HG03342 (cell line): ENCODE measurements at regions not wholly inside any gene's neighbourhood (a gene's known extent, or its start where the extent isn't known, plus 50 kb on each side); places are given as distances from the start of the nearest gene placed in this dataset.
"Not testable (repeated sequence)": the region's sequence is repeated elsewhere in the genome, so short reads cannot be mapped to it uniquely, and the experiment has no call there.

Experiments used
- ATAC-seq: cut with Tn5 transposase; IDR thresholded peaks from one replicate; pipeline ENCODE4 v1.9.1; 2021; ENCODE audit warnings: mild to moderate bottlenecking, moderate library complexity; ENCODE audit not compliant: unreplicated experiment

DNA sequence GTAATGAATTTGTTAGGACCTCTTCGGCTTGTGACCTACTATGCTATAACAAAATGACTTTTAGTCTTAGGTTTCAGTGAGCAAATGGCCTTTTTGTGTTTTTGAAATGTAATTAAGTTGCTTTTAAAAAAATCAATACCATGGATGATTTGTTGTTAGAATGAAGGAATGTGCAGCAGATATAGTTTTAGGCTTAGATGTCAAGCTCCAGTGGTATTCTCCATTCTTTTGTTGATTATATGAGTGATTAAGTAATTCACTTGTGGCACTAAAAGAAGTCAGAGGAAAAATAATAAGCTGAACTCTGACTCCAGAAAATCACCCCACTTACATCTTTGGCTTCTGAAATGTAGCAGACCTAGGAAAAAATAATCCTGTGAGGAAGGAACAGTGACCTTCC lies 474.1 kb upstream of the MIS18BP1 start:
- no peak for ATAC-seq

DNA sequence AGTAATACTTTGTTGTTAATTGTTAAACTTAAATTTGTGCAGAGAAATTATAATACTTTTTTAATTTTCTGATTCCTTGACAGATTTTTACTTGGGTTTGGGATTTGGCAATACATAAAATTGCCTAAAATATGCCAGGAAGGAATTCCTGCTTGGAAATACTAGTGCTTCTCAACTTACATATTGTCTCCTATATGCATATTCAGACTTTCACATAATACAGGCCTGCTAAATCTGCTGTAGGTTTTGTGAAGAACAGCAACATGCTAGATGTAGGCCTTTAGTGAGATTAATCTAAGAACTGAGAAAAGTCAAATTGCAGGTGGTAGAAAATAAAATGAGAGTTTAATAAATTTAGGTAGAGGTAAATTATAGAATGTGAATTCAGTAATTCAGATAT lies 468.5 kb upstream of the MIS18BP1 start:
- no peak for ATAC-seq

DNA sequence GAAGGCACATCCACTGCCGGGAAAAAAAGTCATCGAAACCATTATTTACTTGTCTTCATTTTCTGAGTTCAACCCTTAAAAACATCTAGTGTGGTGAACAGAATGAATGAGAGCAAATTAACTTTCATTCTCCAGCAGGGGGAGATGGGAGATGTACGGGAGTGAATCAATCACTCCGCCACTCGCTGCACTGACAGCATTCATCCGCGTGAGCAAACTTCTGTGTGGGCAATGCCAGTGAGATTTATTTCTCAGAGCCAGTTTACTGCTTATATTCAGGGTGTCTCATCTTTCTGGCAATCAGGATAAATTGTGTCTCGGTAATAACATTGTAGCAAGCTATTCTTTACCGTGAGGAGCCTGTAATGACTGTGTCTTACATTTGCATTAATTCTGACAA lies 463.6 kb upstream of the MIS18BP1 start:
- no peak for ATAC-seq

DNA sequence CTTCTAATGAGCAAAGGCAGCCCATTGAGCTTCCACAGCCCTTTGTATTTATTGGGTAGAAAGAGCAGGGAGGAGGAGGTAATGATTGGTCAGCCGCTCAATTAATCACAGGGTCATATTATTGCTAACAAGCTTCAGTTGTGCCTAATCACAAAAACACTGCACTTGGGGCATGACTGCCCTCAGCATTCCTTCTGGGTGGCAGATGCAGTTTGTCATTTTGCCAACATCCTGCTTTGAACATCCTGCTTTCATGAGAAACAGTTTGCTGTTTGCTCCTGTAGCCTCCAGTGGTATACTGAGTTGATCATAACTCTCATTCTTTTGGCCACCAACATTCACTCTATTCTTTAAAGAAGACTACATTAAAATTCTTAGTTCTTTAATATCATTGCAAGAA lies 462.9 kb upstream of the MIS18BP1 start:
- ATAC-seq, result no peak

DNA sequence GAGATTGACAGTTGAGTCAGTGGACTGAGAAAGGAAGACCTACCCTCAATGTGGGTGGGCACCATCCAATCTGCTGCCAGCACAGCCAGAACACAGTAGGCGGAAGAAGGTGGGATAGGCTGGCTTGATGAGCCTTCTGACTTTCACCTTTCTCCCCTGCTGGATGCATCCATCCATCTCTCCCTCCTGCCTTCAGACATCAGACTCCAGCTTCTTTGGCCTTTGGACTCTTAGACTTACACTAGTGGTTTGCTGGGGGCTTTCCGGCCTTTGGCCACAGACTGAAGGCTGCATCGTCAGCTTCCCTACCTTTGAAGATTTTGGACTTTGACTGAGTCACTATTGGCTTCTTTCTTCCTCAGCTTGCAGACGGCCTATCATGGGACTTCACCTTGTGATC lies 456.5 kb upstream of the MIS18BP1 start:
- ATAC-seq, result no peak

DNA sequence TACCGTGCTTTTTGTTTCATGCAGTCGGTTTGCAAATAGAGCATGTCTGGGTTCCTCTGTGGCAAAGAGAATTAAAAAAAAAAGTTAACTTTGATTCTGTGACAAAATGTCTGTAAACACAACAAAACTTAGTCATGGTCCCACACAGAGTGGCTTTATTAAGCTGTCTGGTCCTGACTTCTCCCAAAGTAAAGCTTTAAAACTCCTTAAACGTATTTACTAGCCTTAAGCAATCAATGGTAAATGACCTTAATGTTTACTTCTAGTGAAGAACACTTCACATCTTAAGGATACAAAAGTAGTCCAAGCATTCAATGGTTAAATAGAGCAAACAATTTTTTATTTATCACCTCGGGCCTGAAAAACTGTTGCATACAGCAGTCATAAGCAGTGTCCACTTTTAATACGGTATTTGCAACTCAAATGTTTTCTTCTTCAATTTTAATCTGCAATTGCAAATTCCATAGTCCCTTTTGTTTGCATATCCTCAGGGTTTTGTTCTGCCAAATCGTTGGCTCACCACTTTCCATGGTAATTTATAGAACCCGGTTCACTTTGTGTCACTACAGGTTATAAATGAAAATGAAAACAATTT lies 453.0 kb upstream of the MIS18BP1 start:
- ATAC-seq, result no peak

DNA sequence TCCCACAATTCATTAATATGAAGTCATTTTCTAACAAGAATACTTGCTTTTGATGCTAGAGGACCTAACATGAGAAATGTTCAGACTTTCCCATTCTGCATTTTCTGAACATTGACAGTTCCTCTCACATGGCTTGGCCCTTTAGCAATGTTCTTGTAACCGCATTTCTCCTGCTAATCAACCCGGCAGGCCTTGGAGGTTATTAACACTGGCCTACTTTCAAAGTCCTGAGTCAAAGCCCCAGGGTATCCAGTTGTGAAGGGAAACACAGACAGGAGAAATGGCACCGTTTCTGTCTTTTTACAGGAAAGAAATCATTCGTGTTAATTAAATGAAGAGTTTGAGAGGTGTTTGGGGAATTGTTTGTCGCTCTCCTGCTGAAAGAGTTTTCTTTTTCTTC lies 446.5 kb upstream of the MIS18BP1 start:
- no peak for ATAC-seq

DNA sequence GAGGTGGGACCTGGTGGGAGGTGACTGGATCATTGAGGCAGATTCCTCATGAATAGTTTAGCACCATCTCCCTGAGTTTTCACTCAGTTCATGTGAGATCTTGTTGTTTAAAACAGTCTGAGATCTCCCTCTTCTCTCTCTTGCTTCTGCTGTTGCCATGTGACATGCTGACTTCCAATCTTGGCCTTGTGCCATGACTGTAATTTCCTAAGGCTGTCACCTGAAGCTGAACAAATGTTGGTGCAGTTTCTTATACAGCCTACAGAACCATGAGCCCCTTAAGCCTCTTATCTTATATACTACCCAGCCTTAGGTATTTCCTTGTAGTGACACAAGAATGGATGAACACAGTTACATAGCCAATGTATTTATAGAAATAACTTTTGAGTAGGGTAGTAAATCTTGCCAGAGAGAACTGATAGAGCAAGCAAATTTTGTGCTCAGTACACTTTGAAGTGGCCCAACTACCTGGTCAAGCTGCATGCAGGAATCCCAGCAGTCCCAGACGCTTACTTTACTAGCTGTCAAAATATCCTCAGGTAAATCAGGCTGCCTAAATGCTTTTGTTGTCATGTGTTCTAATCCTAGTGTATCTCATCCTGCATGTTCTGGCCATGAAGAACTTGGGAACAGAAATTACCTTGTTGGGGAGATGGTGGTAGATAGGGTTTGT lies 445.6 kb upstream of the MIS18BP1 start:
- no peak for ATAC-seq

DNA sequence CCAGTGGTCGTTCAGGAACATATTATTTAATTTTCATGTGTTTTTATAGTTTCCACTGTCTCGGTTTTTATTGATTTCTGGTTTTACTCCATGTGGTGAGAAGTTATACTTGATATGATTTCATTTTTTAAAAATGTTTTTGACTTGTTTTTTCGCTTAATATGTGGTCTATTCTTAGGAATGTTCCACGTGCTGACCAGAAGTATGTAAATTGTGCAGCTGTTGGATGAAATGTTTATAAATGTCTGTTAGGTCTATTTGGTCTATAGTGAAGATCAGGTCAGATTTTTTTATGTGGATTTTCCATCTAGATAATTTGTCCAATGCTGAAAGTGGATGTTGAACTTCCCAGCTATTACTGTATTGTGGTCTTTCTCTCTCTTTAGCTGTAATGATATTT lies 433.8 kb upstream of the MIS18BP1 start:
- ATAC-seq, result no peak

DNA sequence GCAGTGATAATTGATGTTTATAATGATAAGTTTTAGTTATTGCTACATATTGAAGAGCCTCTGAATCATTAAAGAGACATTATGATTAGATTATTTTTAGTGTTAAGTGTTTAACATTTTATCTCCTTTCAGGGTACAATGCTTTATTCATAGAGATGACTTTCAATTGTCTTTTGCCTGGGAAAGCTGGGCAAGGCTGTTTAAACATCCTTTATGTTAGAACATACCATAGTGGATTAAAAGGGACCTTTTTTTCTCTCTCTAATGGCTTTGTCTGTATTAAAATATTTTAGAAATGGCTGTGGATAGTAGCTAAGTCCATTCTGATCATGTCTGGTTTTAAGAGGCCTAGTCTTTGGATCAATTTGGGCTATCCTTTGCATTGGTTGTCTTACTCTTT lies 427.5 kb upstream of the MIS18BP1 start:
- no peak for ATAC-seq

DNA sequence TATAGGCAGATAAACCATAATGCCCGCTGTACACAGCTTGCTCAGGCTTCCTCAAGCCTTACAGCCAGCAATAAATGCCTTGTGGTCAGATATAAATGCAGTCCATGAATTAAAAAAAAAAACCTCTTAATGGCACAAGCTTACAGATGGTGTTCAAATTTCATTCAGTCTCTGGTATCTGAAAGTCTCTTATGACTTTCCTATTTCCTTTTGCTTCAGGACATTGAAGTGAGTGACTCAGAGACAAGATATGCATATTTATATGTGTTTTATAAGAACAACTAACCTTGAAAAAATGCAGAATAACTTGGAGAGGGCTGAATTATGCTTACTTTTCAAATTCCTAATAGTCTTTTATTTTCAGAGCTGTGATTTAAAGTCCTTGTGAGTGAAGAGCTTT lies 426.9 kb upstream of the MIS18BP1 start:
- ATAC-seq, result no peak

DNA sequence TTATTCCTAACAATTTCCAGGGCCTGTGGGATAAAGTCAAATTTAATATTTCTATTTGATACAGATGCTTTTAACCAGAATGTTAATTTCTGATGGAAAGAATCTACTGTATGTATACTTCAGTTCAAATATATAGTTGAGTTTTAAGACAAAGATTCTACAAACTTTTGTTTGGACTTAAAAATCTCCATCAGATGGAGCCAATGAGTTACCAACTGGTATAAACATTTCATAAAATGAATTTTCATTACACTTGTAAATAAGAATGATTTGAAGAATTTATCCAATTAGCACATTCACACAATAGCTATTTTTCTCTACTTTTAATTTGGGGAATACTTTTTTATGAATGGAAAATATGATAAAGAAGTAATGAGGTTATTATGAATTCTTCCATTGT lies 425.2 kb upstream of the MIS18BP1 start:
- no peak for ATAC-seq

DNA sequence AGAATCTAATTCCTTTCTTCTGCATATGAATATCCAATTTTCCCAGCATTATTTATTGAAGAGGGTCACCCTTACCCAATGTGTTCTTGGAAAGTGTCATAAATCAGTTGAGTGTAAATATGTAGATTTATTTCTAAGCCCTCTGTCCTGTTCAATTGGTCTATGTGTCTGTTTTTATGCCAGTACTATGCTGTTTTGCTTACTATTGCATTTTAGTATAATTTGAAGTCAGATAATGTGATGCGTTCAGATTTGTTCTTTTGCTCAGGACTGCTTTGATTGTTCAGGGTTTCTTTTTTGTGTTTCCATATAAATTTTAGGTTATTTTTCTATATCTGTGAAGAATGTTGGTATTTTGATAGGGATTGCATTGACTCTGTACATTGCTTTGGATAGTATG lies 420.4 kb upstream of the MIS18BP1 start:
- no peak for ATAC-seq

DNA sequence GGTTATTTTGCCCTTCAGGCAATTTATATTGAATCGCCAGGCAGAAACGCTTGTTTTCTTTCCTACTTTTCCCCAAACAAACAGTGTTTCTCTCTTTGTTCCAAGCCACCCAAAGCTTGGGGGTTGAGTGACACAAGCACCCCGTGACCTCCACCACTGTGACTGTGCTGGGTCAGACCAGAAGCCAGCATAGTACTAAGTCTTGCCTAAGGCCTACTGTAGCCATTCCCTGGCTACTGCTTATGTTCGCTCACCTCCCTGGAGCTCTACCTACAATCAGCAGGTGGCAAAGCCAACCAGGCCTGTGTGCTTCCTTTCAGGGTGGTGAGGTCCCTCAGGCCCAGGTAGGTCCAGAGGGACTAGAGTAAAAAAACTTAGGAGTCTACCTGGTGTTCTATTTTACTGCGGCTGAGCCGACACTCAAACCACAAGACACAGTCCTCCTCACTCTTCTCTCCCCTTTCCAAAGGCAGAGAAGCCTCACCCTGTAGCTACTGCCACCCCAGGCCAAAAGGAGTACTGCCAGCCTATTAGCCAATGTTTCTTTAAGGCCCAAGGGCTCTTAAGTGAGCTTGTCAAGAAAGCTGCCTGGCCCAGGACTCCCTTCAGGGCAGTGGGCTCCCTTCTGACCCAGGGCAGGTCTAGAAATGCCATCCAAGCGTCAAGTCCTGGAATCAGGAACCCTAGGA lies 411.8 kb upstream of the MIS18BP1 start:
- no peak for ATAC-seq

DNA sequence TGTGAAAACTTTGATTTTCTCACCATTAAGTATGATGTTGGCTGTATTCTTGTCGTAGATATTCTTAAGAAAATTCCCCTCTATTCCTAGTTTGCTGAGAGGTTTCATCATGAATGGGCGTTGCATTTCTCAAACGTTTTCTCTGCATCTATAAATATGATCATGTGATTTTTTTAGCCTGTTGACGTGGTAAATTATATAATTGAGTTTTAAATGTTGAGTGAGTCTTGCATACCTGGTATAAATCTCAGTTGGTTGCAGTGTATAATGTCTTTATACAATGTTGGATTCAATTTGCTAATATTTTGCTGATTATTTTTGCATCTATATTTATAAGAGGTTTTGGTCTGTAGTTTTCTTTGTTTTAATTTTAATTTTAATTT lies 405.9 kb upstream of the MIS18BP1 start:
- ATAC-seq, result no peak

DNA sequence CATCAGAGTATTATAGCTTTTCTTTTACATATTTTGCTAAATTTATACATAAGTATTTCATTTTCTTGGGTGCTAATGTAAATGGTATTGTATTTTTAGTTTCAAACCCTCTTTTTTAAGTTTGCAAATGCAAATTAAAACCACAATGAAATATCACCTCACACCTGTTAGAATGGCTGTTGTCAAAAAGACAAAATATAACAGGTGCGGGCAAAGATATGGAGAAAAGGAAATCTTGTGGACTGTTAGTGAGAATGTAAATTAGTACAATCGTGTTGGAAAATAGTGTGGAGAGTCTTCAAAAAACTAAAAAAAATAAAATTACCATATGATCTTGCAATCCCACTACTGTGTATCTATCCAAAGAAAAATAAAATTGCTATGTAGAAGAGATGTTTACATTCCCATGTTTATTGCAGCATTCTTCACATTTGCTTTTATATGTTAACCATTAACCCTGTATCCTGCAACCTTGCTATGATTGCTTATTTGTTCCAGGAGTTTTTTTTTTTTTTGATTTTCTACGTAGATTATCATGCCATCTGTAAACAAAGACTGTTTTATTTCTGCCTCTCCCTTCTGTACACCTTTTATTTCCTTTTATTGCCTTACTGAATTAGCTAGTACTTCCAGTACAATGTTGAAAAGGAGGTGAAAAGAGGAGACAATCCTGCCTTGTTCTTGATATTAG lies 405.4 kb upstream of the MIS18BP1 start:
- ATAC-seq, result no peak

DNA sequence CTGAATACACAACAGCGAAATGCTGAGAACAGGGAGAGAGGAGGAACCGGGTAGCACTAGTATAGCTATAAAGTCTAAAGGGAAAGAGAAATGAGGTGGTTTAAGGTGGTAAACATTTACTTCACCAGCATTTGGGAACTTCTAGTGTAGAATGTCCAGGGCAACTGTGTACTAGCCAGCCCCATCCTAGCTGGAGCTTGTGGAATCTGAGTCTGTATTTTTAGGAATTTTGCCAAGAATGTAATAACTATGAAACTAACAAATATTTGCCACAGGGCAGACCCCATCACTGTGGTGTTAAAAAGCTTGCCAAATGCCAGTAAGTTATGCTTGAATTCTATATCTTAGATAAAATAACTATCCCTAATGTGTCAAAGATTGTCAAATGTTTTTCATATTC lies 398.9 kb upstream of the MIS18BP1 start:
- ATAC-seq, result no peak

DNA sequence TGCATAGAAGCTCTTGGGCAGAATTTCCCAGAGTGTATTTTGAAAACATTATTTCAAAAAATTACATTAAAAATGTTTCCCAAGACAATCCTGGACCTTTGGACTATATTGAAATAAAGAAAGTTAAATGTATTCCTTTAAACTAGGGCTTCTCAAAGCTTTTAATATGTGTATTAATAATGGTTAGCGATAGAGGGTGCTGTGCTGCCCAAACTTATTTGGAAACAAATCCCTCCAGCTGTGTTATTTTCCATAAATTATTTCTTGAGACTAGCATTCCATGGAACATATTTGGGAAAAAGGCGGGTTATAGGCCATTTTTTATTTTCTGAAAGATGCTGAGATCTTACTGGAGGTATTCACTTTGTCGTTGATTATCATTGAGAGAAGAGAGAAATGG lies 397.8 kb upstream of the MIS18BP1 start:
- no peak for ATAC-seq

DNA sequence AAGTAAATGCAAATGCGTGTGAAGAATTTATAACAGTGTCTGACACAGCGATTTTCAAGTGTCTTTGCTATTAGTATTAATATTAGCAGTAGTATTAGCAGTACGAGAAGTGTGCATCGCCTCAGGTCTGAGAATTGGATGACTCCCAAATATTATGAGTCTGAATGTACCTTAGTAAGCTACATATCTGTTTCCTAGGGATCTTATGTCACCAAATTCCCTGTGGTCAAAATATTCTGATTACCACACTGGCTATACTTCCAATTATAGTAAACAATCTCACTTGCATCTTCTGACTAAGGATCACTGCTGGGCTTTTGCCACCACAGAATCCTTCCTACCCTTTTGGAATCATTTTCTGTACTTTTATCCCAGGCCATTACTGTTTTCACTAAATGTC lies 396.0 kb upstream of the MIS18BP1 start:
- no peak for ATAC-seq

DNA sequence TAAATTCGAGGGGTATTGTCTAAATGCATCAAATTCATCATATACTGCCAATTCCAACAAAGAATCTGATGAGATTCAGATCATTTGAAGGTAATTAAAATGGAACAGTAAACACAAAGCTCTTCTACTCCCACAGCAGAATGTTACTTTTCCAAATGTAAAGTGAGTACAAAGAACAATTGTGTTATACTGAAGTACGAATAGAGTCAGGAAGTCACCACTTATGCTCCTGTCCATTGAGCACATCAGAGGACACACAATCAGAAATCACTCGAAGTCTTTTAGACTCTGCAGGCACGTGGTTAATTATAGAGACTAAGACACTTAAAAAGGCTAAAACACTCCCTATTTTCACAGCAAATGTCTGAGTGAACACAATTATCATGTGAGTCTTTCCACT lies 388.5 kb upstream of the MIS18BP1 start:
- ATAC-seq, result no peak

DNA sequence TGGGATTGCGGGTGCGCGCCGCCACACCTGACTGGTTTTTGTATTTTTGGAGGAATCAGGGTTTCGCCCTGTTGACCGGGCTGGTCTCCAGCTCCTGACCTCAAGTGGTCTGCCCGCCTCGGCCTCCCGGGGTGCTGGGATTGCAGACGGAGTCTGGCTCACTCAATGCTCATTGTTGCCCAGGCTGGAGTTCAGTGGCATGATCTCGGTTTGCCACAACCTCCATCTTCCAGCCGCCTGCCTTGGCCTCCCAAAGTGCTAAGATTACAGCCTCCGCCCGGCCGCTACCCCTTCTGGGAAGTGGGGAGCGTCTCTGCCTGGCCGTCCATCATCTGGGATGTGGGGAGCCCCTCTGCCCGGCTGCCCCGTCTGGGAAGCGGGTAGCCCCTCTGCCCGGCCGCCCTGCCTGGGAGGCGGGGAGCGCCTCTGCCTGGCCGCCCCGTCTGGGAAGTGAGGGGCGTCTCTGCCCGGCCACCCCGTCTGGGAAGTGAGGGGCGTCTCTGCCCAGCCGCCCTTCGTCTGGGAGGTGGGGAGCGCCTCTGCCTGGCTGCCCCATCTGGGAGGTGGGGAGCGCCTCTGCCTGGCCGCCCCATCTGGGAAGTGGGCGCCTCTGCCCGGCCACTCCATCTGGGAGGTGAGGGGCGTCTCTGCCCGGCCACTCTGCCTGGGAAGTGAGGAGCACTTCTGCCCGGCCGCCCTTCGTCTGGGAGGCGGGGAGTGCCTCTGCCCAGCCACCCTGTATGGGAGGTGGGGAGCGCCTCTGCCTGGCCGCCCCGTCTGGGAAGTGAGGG lies 381.8 kb upstream of the MIS18BP1 start:
- ATAC-seq, result not testable (repeated sequence)
